ENCODE measurements at regions not wholly inside any gene's neighbourhood (a gene's known extent, or its start where the extent isn't known, plus 50 kb on each side); places are given as distances from the start of the nearest gene placed in this dataset.

GRCh38 chr14:62253911-62254310, 491.7 kb downstream of the SNAPC1 start:
- Histone ChIP-seq H3K4me3 (ENCODE audit: insufficient read depth, low read depth, low read length) (no peak overlapping the region), H3K9me1 (ENCODE audit: insufficient read depth, low read length) (no peaks in the 10 kb centered on the region), H2AK9ac (replicated peaks; ENCODE audit: low read depth, low read length, poor library complexity) (no peak overlapping the region), H3K23ac (ENCODE audit: low read depth, low read length) (no peak overlapping the region), H4K5ac (ENCODE audit: low read depth, low read length) (no peak overlapping the region), H3K27ac (ENCODE audit: insufficient read depth, low read length) (no peak overlapping the region), H2BK20ac (ENCODE audit: low read depth, low read length) (no peak overlapping the region), H3K4me2 (ENCODE audit: low read depth, low read length) (no peak overlapping the region), H2BK15ac (ENCODE audit: low read depth, low read length) (no peak overlapping the region), H3K4ac (ENCODE audit: low read depth, low read length) (no peak overlapping the region), H3K9me3 (ENCODE audit: control insufficient read depth, insufficient read depth, low read length) (no peaks in the 10 kb centered on the region), H4K8ac (ENCODE audit: low read depth in 2 of 2, low read length in 2 of 2) (no peak overlapping the region), H3K4me1 (ENCODE audit: control insufficient read depth, insufficient read depth, low read length) (no peaks in the 10 kb centered on the region), H4K91ac (ENCODE audit: insufficient read depth, low read depth, low read length) (no peak overlapping the region), H3K79me1 (ENCODE audit: low read depth in 1 of 2, low read length in 2 of 2) (no peaks in the 10 kb centered on the region), H2AFZ (replicated peaks; ENCODE audit: low read length, poor library complexity) (no peak overlapping the region), H2BK120ac (ENCODE audit: low read depth, low read length) (no peak overlapping the region), H3K27me3 (ENCODE audit: control insufficient read depth, insufficient read depth, low read length) (peaks cover 5% of the 10 kb centered on the region), H3K9ac (ENCODE audit: low read depth, low read length) (no peak overlapping the region), H2BK5ac (ENCODE audit: low read depth, low read length, poor library complexity, severe bottlenecking) (no peak overlapping the region), H4K20me1 (ENCODE audit: insufficient read depth, low read length) (no peaks in the 10 kb centered on the region), H3K18ac (ENCODE audit: low read depth, low read length) (no peak overlapping the region), H3K56ac (ENCODE audit: extremely low read depth, insufficient read depth, low read length) (no peak overlapping the region), H3K14ac (replicated peaks; ENCODE audit: low read depth, low read length) (no peak overlapping the region), H3K36me3 (ENCODE audit: control insufficient read depth, insufficient read depth, low read length) (no peaks in the 10 kb centered on the region), H2AK5ac (ENCODE audit: low read depth, low read length) (no peak overlapping the region)
- BruUV-seq (replicated peaks) = no TSS peak
- dilution Hi-C loops (cut with HindIII; ENCODE audit: low sequenced_read_pairs, unreplicated experiment) (no loop called here), in situ Hi-C loops (cut with MboI; ENCODE audit: low sequenced_read_pairs) (no loop called here), intact Hi-C loops (cut with micrococcal nuclease) (no loop called here)
- ChIA-PET POLR2A (ENCODE audit: unreplicated experiment) (no interaction called here), CTCF (no interaction called here)
- no peak for ATAC-seq (ENCODE audit: low read depth)
- WGBS, 2 experiments (ENCODE audit: extremely low coverage in 2 of 2, insufficient read length in 1 of 2) = 50% methylated on average over 2 of the region's 2 CpGs; no CpG with 5 or more reads in 1 of the 2 experiments
- DNase-seq = no peak
- no peak for TF ChIP-seq CHD1 (IDR thresholded peaks at IDR 0.05; ENCODE audit: low read depth, low read length)
- TF ChIP-seq MXI1 (IDR thresholded peaks at IDR 0.05; ENCODE audit: borderline replicate concordance, low read depth, low read length) = no peak
- no peak for TF ChIP-seq CEBPB (IDR thresholded peaks at IDR 0.05; ENCODE audit: low read depth, low read length)
- TF ChIP-seq RAD21 (IDR thresholded peaks at IDR 0.05; ENCODE audit: low read length) = no peak
- TF ChIP-seq MAFK (IDR thresholded peaks at IDR 0.05; ENCODE audit: low read depth, low read length) = no peak
- TF ChIP-seq USF2 (IDR thresholded peaks at IDR 0.05; ENCODE audit: low read depth, low read length) = no peak
- no peak for TF ChIP-seq RFX5 (IDR thresholded peaks at IDR 0.05; ENCODE audit: low read depth, low read length)
- TF ChIP-seq RCOR1 (IDR thresholded peaks at IDR 0.05; ENCODE audit: insufficient replicate concordance, low read length) = no peak
- TF ChIP-seq POLR2A (IDR thresholded peaks at IDR 0.05; ENCODE audit: low read depth, low read length) = no peak
- TF ChIP-seq FOS (IDR thresholded peaks at IDR 0.05; ENCODE audit: low read depth, low read length) = no peak
- TF ChIP-seq NFE2L2 (IDR thresholded peaks at IDR 0.05; ENCODE audit: low read depth, low read length) = no peak
- no peak for TF ChIP-seq CTCF (conservative IDR thresholded peaks at IDR 0.05; ENCODE audit: low read depth, low read length)
- no peak for TF ChIP-seq ELK1 (IDR thresholded peaks at IDR 0.05; ENCODE audit: borderline replicate concordance, low read depth, low read length)
- no peak for TF ChIP-seq MAZ (IDR thresholded peaks at IDR 0.05; ENCODE audit: borderline replicate concordance, low read depth, low read length)
- no peak for TF ChIP-seq SMC3 (IDR thresholded peaks at IDR 0.05; ENCODE audit: low read depth, low read length)
- no peak for TF ChIP-seq BHLHE40 (IDR thresholded peaks at IDR 0.05; ENCODE audit: low read depth, low read length)

All from IMR-90 (cell line).